ENCODE measurements at regions not wholly inside any gene's neighbourhood (a gene's known extent, or its start where the extent isn't known, plus 50 kb on each side); places are given as distances from the start of the nearest gene placed in this dataset.
A peak's percentile ranks its signal among the peaks of the same experiment; 100 is the strongest.

DNA sequence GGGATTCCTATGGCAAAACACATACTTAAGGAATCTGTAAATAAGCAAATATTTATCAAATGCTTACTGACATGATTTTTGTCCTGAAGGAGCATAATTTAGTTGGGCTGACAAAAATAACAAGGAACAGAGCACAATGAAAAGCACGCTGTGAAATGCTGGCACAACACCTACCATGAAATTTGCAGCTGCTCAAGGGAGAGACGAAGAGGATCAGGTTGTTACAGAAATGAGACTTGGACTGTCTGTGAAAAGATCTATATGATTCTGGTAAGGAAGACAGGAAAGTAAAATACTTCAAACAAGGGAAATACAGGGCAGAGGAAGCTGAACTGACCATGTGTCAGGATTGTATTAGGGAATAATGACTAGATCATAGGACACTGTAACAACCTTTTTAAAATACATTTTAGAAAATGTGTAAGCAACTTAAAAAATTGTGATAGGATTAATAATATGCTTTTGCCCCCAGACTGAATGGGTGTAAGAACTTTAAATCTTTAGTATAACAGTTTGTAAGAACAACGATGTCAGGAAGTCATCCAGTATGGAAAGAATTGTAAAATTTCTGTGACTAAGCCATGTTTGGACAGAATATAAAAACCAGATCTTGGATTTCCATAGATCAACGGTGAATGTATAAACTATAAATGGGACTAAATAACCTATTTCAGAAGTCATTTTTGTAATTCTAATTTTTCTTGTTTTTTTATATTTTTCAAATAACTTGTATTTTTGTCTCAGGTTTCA is 1556.0 kb downstream of the EFNB2 start:
- H3K9me3 Mint-ChIP-seq, result peaks cover 5% of the 10 kb centered on the region
- no peak overlapping the region for H3K4me3 Mint-ChIP-seq
- no peaks in the 10 kb centered on the region; the same call in 1 of the 2 replicates for H3K27me3 Mint-ChIP-seq (ENCODE audit: insufficient read depth)
- H3K27ac Mint-ChIP-seq, result no peak overlapping the region
- DNase-seq, result no peak
- no peaks in the 10 kb centered on the region for H3K36me3 Mint-ChIP-seq (ENCODE audit: low read depth)
- H3K4me1 Mint-ChIP-seq (ENCODE audit: low read depth), result peaks cover 5% of the 10 kb centered on the region; the same call in 1 of the 2 replicates
- TF ChIP-seq, protein P1, sequence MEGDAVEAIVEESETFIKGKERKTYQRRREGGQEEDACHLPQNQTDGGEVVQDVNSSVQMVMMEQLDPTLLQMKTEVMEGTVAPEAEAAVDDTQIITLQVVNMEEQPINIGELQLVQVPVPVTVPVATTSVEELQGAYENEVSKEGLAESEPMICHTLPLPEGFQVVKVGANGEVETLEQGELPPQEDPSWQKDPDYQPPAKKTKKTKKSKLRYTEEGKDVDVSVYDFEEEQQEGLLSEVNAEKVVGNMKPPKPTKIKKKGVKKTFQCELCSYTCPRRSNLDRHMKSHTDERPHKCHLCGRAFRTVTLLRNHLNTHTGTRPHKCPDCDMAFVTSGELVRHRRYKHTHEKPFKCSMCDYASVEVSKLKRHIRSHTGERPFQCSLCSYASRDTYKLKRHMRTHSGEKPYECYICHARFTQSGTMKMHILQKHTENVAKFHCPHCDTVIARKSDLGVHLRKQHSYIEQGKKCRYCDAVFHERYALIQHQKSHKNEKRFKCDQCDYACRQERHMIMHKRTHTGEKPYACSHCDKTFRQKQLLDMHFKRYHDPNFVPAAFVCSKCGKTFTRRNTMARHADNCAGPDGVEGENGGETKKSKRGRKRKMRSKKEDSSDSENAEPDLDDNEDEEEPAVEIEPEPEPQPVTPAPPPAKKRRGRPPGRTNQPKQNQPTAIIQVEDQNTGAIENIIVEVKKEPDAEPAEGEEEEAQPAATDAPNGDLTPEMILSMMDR (IDR thresholded peaks at IDR 0.05), result no peak

DNA sequence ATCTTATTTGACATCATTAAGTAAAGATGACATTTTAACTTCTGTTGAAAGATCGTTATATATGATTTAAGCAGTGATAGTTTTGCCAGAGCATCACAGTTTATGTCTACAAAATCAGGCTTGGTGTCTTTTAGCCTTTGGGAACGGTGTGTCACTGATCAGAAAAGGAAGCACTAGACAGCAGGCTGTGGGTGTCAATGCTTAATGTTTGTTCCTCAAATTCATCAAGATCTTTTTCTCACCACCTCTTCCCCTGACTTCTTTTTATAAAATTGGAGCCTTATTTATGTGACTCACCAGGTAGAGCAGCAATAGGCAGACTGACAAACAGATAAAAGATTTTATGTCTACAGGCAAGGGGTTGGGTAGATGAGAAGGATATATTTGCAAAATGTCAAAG is 1558.5 kb downstream of the EFNB2 start:
- Mint-ChIP-seq H3K4me3 (no peak overlapping the region; the same call in 1 of the 2 replicates), H3K27me3 (ENCODE audit: insufficient read depth) (no peaks in the 10 kb centered on the region; the same call in 1 of the 2 replicates), H3K9me3 (peaks cover under 1% of the 10 kb centered on the region; the same call in 1 of the 2 replicates), H3K36me3 (ENCODE audit: low read depth) (no peaks in the 10 kb centered on the region), H3K4me1 (ENCODE audit: low read depth) (no peaks in the 10 kb centered on the region; the same call in 1 of the 2 replicates), H3K27ac (no peak overlapping the region)
- TF ChIP-seq, protein P1 (IDR thresholded peaks at IDR 0.05), result no peak
- DNase-seq, result no peak

DNA sequence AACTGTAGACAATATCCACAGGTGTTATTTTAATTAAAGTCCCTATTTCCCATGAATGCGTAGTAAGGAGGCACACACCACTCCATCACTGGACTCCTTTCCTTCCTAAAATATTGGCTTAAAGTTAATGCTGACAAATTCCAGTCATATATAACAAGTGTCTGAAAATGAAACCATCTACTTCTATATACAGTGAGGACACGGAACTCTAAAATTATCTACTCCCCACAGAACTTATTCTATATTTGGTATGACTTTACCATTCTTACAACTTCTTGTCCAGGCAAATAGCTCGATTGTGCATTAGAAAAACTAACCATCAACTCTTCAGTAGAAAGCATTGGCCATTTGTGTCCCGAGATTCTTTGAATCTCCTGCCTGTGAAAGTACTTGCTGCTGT is 1560.2 kb downstream of the EFNB2 start:
- Mint-ChIP-seq H3K27me3 (ENCODE audit: insufficient read depth) (no peaks in the 10 kb centered on the region; the same call in 1 of the 2 replicates), H3K4me3 (peak overlapping the region; percentile 37; the same call in 1 of the 2 replicates)

GRCh38 chr13:104968876-104969275 is 1566.6 kb downstream of the EFNB2 start:
- DNase-seq, result no peak
- no peak overlapping the region for H3K27ac Mint-ChIP-seq
- peaks cover 8% of the 10 kb centered on the region; the same call in 1 of the 2 replicates for H3K9me3 Mint-ChIP-seq
- H3K27me3 Mint-ChIP-seq (ENCODE audit: insufficient read depth), result no peaks in the 10 kb centered on the region; the same call in 1 of the 2 replicates
- H3K36me3 Mint-ChIP-seq (ENCODE audit: low read depth), result no peaks in the 10 kb centered on the region
- H3K4me3 Mint-ChIP-seq, result no peak overlapping the region
- TF ChIP-seq, protein P1 (IDR thresholded peaks at IDR 0.05), result no peak
- H3K4me1 Mint-ChIP-seq (ENCODE audit: low read depth), result no peaks in the 10 kb centered on the region; the same call in 1 of the 2 replicates

More for the DNA sequence above, 1560.2 kb downstream of the EFNB2 start:
- no peaks in the 10 kb centered on the region; the same call in 1 of the 2 replicates for H3K4me1 Mint-ChIP-seq (ENCODE audit: low read depth)
- no peaks in the 10 kb centered on the region; the same call in 1 of the 2 replicates for H3K9me3 Mint-ChIP-seq
- H3K36me3 Mint-ChIP-seq (ENCODE audit: low read depth), result no peaks in the 10 kb centered on the region
- TF ChIP-seq, protein P1 (IDR thresholded peaks at IDR 0.05), result no peak
- no peak overlapping the region for H3K27ac Mint-ChIP-seq
- DNase-seq, result no peak

DNA sequence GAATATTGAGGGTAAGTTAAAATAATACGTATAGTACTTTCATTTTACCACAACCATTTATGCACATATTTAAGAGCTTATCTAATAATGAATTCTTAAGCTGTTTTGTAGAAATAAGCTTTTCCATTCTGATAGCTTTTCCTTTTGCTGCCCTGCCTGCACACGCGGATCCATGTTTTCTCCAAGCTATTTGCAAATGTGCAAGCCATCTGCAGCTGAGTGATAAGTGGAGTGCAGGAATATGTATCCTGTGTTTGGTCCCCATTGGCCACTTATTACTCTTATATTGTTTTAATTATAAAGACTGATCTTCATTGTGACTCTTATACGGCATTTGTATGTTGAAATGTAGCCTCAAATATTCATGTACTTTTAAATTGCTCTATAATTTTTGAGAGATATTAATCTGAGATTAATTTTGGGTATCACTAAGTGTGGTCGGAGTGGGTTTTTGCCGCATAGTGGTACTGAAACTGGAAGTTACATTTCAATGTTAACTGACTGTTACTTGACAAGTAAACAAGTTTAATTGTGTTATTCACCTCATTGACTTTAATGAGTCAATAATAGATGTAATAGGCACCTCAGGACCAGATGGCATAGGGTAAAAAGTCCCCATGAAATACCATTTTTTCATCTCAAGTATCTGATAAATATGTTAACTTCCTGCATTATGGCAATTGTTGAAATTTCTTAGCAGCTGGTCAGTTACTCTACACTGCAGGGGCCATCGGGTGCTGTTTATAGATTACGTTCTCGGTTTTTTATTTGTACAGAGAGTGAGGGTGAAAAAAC is 1567.4 kb downstream of the EFNB2 start:
- H3K36me3 Mint-ChIP-seq (ENCODE audit: low read depth), result no peaks in the 10 kb centered on the region
- DNase-seq, result no peak
- TF ChIP-seq, protein P1 (IDR thresholded peaks at IDR 0.05), result no peak
- peaks cover 11% of the 10 kb centered on the region; the same call in 1 of the 2 replicates for H3K9me3 Mint-ChIP-seq
- H3K4me3 Mint-ChIP-seq, result peak overlapping the region; percentile 20; the same call in 1 of the 2 replicates
- H3K27ac Mint-ChIP-seq, result no peak overlapping the region
- no peaks in the 10 kb centered on the region; the same call in 1 of the 2 replicates for H3K4me1 Mint-ChIP-seq (ENCODE audit: low read depth)
- H3K27me3 Mint-ChIP-seq (ENCODE audit: insufficient read depth), result no peaks in the 10 kb centered on the region; the same call in 1 of the 2 replicates
